ENCODE measurements at regions not wholly inside any gene's neighbourhood (a gene's known extent, or its start where the extent isn't known, plus 50 kb on each side); places are given as distances from the start of the nearest gene placed in this dataset.

- Histone ChIP-seq H3K27ac (ENCODE audit: low read length, poor library complexity, severe bottlenecking) (no peak overlapping the region), H3K79me1 (replicated peaks; ENCODE audit: low read length, poor library complexity, severe bottlenecking) (no peaks in the 10 kb centered on the region), H3K23ac (ENCODE audit: low read length in 2 of 2) (no peak overlapping the region), H4K8ac (ENCODE audit: low read length) (no peak overlapping the region), H3K36me3 (ENCODE audit: control insufficient read depth in 1 of 2, insufficient read depth in 2 of 2, low read depth in 1 of 2, low read length in 2 of 2) (no peaks in the 10 kb centered on the region), H3K4ac (ENCODE audit: low read depth in 1 of 2, low read length in 2 of 2) (no peak overlapping the region), H2BK120ac (ENCODE audit: low read depth, low read length) (no peak overlapping the region), H3K4me3 (ENCODE audit: insufficient read depth in 1 of 2, low read depth in 1 of 2, low read length in 2 of 2) (no peak overlapping the region), H3K27me3 (ENCODE audit: control insufficient read depth in 1 of 2, insufficient read depth in 1 of 2, low read length in 2 of 2) (peaks cover 17 to 83% of the 10 kb centered on the region in 2 experiments), H3K4me1 (ENCODE audit: control insufficient read depth, insufficient read depth, low read depth, low read length) (no peaks in the 10 kb centered on the region), H2AK5ac (ENCODE audit: low read length, severe bottlenecking) (no peak overlapping the region), H2BK15ac (ENCODE audit: low read depth, poor library complexity, severe bottlenecking) (no peak overlapping the region), H2AFZ (ENCODE audit: low read depth, low read length) (no peak overlapping the region), H3K18ac (ENCODE audit: low read depth in 1 of 2, low read length in 2 of 2) (no peak overlapping the region), H3K14ac (ENCODE audit: low read length in 2 of 2) (no peak overlapping the region), H3K9ac (ENCODE audit: low read length) (no peak overlapping the region), H2BK5ac (ENCODE audit: low read depth, low read length, poor library complexity, severe bottlenecking) (no peak overlapping the region), H3K4me2 (ENCODE audit: low read length, poor library complexity, severe bottlenecking) (no peak overlapping the region), H4K91ac (ENCODE audit: low read length) (no peak overlapping the region), H2BK12ac (ENCODE audit: low read length in 2 of 2) (no peak overlapping the region), H3K9me3 (ENCODE audit: control insufficient read depth, low read length) (no peaks in the 10 kb centered on the region)
- no peak for DNase-seq
- 81% methylated on average over 12 of the region's 12 CpGs for WGBS
Measured at GRCh38 chr20:57802765-57803507, 93.1 kb upstream of the PMEPA1 start.

GRCh38 chr20:57801581-57801980 is 91.8 kb upstream of the PMEPA1 start:
- H4K91ac ChIP-seq (ENCODE audit: low read length): no peak overlapping the region
- no peak overlapping the region for H2AK5ac ChIP-seq (ENCODE audit: low read length, severe bottlenecking)
- no peaks in the 10 kb centered on the region for H3K9me3 ChIP-seq (ENCODE audit: control insufficient read depth, low read length)
- 82% methylated on average over 5 of the region's 5 CpGs for WGBS
- no peak overlapping the region for H3K4me2 ChIP-seq (ENCODE audit: low read length, poor library complexity, severe bottlenecking)
- H3K14ac ChIP-seq (ENCODE audit: low read length in 2 of 2): no peak overlapping the region
- peaks cover 17 to 71% of the 10 kb centered on the region in 2 experiments for H3K27me3 ChIP-seq (ENCODE audit: control insufficient read depth in 1 of 2, insufficient read depth in 1 of 2, low read length in 2 of 2)
- no peak overlapping the region for H2BK120ac ChIP-seq (ENCODE audit: low read depth, low read length)
- H2BK15ac ChIP-seq (ENCODE audit: low read depth, poor library complexity, severe bottlenecking): no peak overlapping the region
- H3K4me1 ChIP-seq (ENCODE audit: control insufficient read depth, insufficient read depth, low read depth, low read length): no peaks in the 10 kb centered on the region
- no peak overlapping the region for H4K8ac ChIP-seq (ENCODE audit: low read length)
- no peaks in the 10 kb centered on the region for H3K79me1 ChIP-seq (replicated peaks; ENCODE audit: low read length, poor library complexity, severe bottlenecking)
- H3K18ac ChIP-seq (ENCODE audit: low read depth in 1 of 2, low read length in 2 of 2): no peak overlapping the region
- no peak overlapping the region for H3K23ac ChIP-seq (ENCODE audit: low read length in 2 of 2)
- no peak overlapping the region for H2AFZ ChIP-seq (ENCODE audit: low read depth, low read length)
- no peak overlapping the region for H3K4me3 ChIP-seq (ENCODE audit: insufficient read depth in 1 of 2, low read depth in 1 of 2, low read length in 2 of 2)
- no peak overlapping the region for H3K4ac ChIP-seq (ENCODE audit: low read depth in 1 of 2, low read length in 2 of 2)
- H3K9ac ChIP-seq (ENCODE audit: low read length): no peak overlapping the region
- no peak overlapping the region for H3K27ac ChIP-seq (ENCODE audit: low read length, poor library complexity, severe bottlenecking)
- H2BK5ac ChIP-seq (ENCODE audit: low read depth, low read length, poor library complexity, severe bottlenecking): no peak overlapping the region
- H2BK12ac ChIP-seq (ENCODE audit: low read length in 2 of 2): no peak overlapping the region
- no peaks in the 10 kb centered on the region for H3K36me3 ChIP-seq (ENCODE audit: control insufficient read depth in 1 of 2, insufficient read depth in 2 of 2, low read depth in 1 of 2, low read length in 2 of 2)
- DNase-seq: no peak

- no peak overlapping the region for H3K27ac ChIP-seq (ENCODE audit: low read length, poor library complexity, severe bottlenecking)
- H2BK12ac ChIP-seq (ENCODE audit: low read length in 2 of 2): no peak overlapping the region
- H3K4me1 ChIP-seq (ENCODE audit: control insufficient read depth, insufficient read depth, low read depth, low read length): no peaks in the 10 kb centered on the region
- H3K4me3 ChIP-seq (ENCODE audit: insufficient read depth in 1 of 2, low read depth in 1 of 2, low read length in 2 of 2): no peak overlapping the region
- no peak overlapping the region for H2BK5ac ChIP-seq (ENCODE audit: low read depth, low read length, poor library complexity, severe bottlenecking)
- peaks cover 17 to 64% of the 10 kb centered on the region in 2 experiments for H3K27me3 ChIP-seq (ENCODE audit: control insufficient read depth in 1 of 2, insufficient read depth in 1 of 2, low read length in 2 of 2)
- no peak overlapping the region for H3K4me2 ChIP-seq (ENCODE audit: low read length, poor library complexity, severe bottlenecking)
- no peak for DNase-seq
- H3K23ac ChIP-seq (ENCODE audit: low read length in 2 of 2): no peak overlapping the region
- peak overlapping the region; percentile 50 for H2BK15ac ChIP-seq (ENCODE audit: low read depth, poor library complexity, severe bottlenecking)
- H3K9me3 ChIP-seq (ENCODE audit: control insufficient read depth, low read length): no peaks in the 10 kb centered on the region
- 94% methylated on average over 16 of the region's 17 CpGs for WGBS
- H2AK5ac ChIP-seq (ENCODE audit: low read length, severe bottlenecking): no peak overlapping the region
- no peak overlapping the region for H3K9ac ChIP-seq (ENCODE audit: low read length)
- no peaks in the 10 kb centered on the region for H3K79me1 ChIP-seq (replicated peaks; ENCODE audit: low read length, poor library complexity, severe bottlenecking)
- H3K36me3 ChIP-seq (ENCODE audit: control insufficient read depth in 1 of 2, insufficient read depth in 2 of 2, low read depth in 1 of 2, low read length in 2 of 2): no peaks in the 10 kb centered on the region
- no peak overlapping the region for H4K8ac ChIP-seq (ENCODE audit: low read length)
- no peak overlapping the region for H2AFZ ChIP-seq (ENCODE audit: low read depth, low read length)
- no peak overlapping the region for H3K18ac ChIP-seq (ENCODE audit: low read depth in 1 of 2, low read length in 2 of 2)
- no peak overlapping the region for H2BK120ac ChIP-seq (ENCODE audit: low read depth, low read length)
- H3K14ac ChIP-seq (ENCODE audit: low read length in 2 of 2): no peak overlapping the region
- no peak overlapping the region for H3K4ac ChIP-seq (ENCODE audit: low read depth in 1 of 2, low read length in 2 of 2)
- H4K91ac ChIP-seq (ENCODE audit: low read length): no peak overlapping the region
Measured at GRCh38 chr20:57800791-57801430, 91.1 kb upstream of the PMEPA1 start.

GRCh38 chr20:57797401-57797800 is 87.6 kb upstream of the PMEPA1 start:
- no peaks in the 10 kb centered on the region for H3K79me1 ChIP-seq (replicated peaks; ENCODE audit: low read length, poor library complexity, severe bottlenecking)
- H3K18ac ChIP-seq (ENCODE audit: low read depth in 1 of 2, low read length in 2 of 2): no peak overlapping the region
- H3K9ac ChIP-seq (ENCODE audit: low read length): no peak overlapping the region
- no peak overlapping the region for H2AK5ac ChIP-seq (ENCODE audit: low read length, severe bottlenecking)
- WGBS: no CpG with 5 or more reads among the region's 1 CpG
- H3K4ac ChIP-seq (ENCODE audit: low read depth in 1 of 2, low read length in 2 of 2): no peak overlapping the region
- H3K27me3 ChIP-seq (ENCODE audit: control insufficient read depth in 1 of 2, insufficient read depth in 1 of 2, low read length in 2 of 2): peaks cover 13 to 40% of the 10 kb centered on the region in 2 experiments
- no peak overlapping the region for H2BK15ac ChIP-seq (ENCODE audit: low read depth, poor library complexity, severe bottlenecking)
- no peak overlapping the region for H2BK120ac ChIP-seq (ENCODE audit: low read depth, low read length)
- no peak overlapping the region for H2BK5ac ChIP-seq (ENCODE audit: low read depth, low read length, poor library complexity, severe bottlenecking)
- H4K91ac ChIP-seq (ENCODE audit: low read length): no peak overlapping the region
- H3K9me3 ChIP-seq (ENCODE audit: control insufficient read depth, low read length): no peaks in the 10 kb centered on the region
- H3K23ac ChIP-seq (ENCODE audit: low read length in 2 of 2): no peak overlapping the region
- no peak overlapping the region for H3K14ac ChIP-seq (ENCODE audit: low read length in 2 of 2)
- H2AFZ ChIP-seq (ENCODE audit: low read depth, low read length): no peak overlapping the region
- H4K8ac ChIP-seq (ENCODE audit: low read length): no peak overlapping the region
- no peaks in the 10 kb centered on the region for H3K36me3 ChIP-seq (ENCODE audit: control insufficient read depth in 1 of 2, insufficient read depth in 2 of 2, low read depth in 1 of 2, low read length in 2 of 2)
- H3K27ac ChIP-seq (ENCODE audit: low read length, poor library complexity, severe bottlenecking): no peak overlapping the region
- DNase-seq: no peak
- H3K4me3 ChIP-seq (ENCODE audit: insufficient read depth in 1 of 2, low read depth in 1 of 2, low read length in 2 of 2): no peak overlapping the region
- peaks cover 6% of the 10 kb centered on the region for H3K4me1 ChIP-seq (ENCODE audit: control insufficient read depth, insufficient read depth, low read depth, low read length)
- no peak overlapping the region for H3K4me2 ChIP-seq (ENCODE audit: low read length, poor library complexity, severe bottlenecking)
- no peak overlapping the region for H2BK12ac ChIP-seq (ENCODE audit: low read length in 2 of 2)
